AG04449 (cell line): ENCODE measurements at regions not wholly inside any gene's neighbourhood (a gene's known extent, or its start where the extent isn't known, plus 50 kb on each side); places are given as distances from the start of the nearest gene placed in this dataset.
"Not testable (repeated sequence)": the region's sequence is repeated elsewhere in the genome, so short reads cannot be mapped to it uniquely, and the experiment has no call there.

Experiments
- CTCF ChIA-PET: fragments of 350-600 bp; formaldehyde crosslinking; extraction: SDS; loops from one replicate; lab custom pipeline; 2021; ENCODE audit warnings: antibody characterized with exemption; lab: Yijun Ruan, JAX
- POLR2A ChIA-PET: fragments of 400-600, 350-600 bp; formaldehyde crosslinking; extraction: SDS; loops from one replicate; lab custom pipeline; 2020; ENCODE audit warnings: antibody characterized with exemption, inconsistent platforms; lab: Yijun Ruan, JAX
- DNase-seq: peaks from one replicate; pipeline ENCODE4 v3.0.0-alpha.2; 2010; ENCODE audit warnings: low read depth, low spot score
- H3K4me3 ChIP-seq: 2 replicates; pipeline ENCODE4 v1.5.1; 2011; ENCODE audit warnings: low read depth, mild to moderate bottlenecking, control low read depth, low read length
- CTCF ChIP-seq: IDR thresholded peaks from one replicate; pipeline ENCODE4 v1.5.1; 2011; ENCODE audit warnings: mild to moderate bottlenecking, moderate library complexity, low read length, control low read depth, inconsistent platforms; ENCODE audit not compliant: insufficient read depth; ENCODE audit errors: missing control alignments

DNA sequence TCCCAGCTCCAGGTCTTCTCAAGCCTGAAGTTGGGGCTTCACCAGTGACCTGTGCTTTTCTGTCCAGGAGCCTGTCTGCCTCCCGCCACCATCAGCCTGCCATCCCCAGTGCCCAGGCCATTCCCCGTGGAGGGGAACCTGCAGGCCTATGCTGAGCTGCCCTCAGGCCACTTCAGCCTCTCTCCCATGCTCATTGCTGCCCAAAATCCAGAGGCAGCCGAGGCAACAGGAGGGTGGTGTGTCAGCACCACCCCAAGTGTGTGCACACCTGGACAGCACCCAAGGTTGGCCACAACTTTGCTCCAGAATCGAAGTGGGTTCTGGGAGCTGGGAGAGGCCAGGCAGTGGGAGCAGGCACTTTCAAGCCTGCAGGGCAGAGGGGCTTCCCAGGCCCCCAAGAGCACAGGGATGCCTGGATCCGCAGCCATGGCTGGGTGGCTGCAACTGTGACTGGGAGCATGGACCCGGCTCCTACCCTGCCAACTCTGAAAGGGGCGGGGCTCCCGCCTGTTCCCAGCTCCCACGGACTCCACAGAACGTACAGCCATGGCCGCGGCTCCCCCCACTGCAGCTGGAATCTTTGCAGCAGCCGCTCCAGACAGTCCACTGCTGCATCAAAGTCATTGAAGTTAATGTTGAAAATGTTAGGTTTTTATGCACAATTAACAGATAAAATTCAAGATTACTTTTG is 1747.0 kb downstream of the OLFM4 start:
- no peak for DNase-seq
- H3K4me3 ChIP-seq = no peak overlapping the region
- ChIA-PET POLR2A (no interaction called here), CTCF (no interaction called here)
- TF ChIP-seq CTCF = no peak

GRCh38 chr13:54787754-54788153 is 1759.1 kb downstream of the OLFM4 start:
- TF ChIP-seq CTCF = no peak
- CTCF ChIA-PET = no interaction called here
- no peak for DNase-seq
- POLR2A ChIA-PET = no interaction called here
- no peak overlapping the region for H3K4me3 ChIP-seq

DNA sequence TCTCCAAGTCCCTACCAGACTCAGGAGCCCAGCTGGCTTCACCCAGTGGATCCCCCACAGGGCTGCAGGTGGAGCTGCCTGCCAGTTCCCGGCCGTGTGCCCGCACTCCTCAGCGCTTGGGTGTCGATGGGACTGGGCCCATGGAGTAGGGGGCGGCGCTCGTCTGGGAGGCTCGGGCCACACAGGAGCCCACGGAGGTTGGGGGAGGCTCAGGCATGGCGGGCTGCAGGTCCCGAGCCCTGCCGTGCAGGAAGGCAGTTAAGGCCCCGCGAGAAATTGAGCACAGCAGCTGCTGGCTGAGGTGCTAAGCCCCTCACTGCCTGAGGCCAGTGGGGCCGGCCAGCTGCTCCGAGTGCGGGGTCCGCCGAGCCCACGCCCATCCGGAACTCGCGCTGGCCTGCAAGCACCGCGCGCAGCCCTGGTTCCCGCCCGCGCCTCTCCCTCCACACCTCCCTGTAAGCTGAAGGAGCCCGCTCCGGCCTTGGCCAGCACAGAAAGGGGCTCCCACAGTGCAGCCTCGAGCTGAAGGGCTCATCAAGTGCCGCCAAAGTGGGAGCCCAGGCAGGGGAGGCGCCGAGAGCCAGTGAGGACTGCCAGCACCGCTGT is 1771.1 kb downstream of the OLFM4 start:
- ChIA-PET CTCF (no interaction called here), POLR2A (no interaction called here)
- no peak overlapping the region for H3K4me3 ChIP-seq
- TF ChIP-seq CTCF = no peak
- no peak for DNase-seq

DNA sequence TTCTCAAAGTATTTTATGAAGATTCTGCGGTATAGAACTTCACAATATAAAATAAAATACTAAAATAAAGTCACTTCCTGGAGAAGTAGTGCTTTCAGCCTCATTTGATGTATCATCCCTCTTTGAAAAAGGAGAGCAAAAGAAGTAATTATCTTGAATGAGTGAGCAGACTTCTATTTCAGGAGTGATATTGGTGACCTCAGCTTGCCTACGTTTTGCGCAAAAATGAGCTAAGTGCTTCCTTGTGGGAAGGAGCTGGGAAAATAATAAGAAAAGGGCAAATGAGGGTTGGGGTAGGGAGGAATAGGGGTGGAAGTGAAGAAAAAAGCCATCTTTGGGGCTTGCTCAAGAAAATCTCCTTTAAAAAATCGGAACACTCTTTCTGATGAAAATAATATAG is 1773.6 kb downstream of the OLFM4 start:
- POLR2A ChIA-PET = no interaction called here
- TF ChIP-seq CTCF = no peak
- H3K4me3 ChIP-seq = no peak overlapping the region
- DNase-seq = no peak
- CTCF ChIA-PET = no interaction called here

DNA sequence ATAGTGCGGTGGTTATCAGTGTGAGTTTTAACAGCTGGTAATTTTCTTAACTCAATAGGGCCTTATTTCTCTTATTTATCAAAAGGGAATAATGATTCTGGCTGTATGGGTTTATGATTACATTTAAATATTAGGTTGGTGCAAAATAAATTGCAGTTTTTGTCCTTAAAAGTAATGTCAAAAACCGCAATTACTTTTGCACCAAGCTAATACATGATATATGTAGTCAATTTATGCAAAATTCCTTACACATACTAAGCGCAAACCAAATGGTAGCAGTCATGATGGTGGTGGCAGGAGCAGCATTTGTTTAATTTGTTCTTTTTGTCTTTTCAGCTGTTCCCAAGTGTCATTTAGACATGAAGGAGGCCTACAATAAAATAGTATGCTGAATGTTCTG is 1777.1 kb downstream of the OLFM4 start:
- ChIA-PET POLR2A (no interaction called here), CTCF (no interaction called here)
- TF ChIP-seq CTCF = no peak
- no peak for DNase-seq
- no peak overlapping the region for H3K4me3 ChIP-seq

DNA sequence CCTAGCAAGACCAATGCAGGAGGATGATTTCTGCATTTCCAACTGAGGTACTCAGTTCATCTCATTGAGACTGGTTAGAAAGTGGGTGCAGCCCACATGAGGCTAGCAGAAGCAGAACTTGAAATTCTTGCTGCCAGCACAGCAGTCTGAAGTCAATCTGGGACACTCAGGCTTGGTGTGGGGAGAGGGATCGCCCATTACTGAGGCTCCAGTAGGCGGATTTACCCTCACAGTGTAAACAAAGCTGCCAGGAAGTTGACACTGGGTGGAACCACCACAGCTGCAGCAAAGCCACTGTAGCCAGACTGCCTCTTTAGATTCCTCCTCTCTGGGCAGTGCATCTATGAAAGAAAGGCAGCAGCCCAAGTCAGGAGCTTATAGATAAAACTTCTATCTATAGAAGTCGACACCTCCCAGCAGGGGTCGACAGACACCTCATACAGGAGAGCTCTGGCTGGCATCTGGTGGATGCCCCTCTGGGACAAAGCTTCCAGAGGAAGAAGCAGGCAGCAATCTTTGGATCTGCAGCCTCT is 1793.4 kb downstream of the OLFM4 start:
- DNase-seq, POLR2A ChIA-PET, CTCF ChIA-PET, H3K4me3 ChIP-seq: not testable (repeated sequence)

DNA sequence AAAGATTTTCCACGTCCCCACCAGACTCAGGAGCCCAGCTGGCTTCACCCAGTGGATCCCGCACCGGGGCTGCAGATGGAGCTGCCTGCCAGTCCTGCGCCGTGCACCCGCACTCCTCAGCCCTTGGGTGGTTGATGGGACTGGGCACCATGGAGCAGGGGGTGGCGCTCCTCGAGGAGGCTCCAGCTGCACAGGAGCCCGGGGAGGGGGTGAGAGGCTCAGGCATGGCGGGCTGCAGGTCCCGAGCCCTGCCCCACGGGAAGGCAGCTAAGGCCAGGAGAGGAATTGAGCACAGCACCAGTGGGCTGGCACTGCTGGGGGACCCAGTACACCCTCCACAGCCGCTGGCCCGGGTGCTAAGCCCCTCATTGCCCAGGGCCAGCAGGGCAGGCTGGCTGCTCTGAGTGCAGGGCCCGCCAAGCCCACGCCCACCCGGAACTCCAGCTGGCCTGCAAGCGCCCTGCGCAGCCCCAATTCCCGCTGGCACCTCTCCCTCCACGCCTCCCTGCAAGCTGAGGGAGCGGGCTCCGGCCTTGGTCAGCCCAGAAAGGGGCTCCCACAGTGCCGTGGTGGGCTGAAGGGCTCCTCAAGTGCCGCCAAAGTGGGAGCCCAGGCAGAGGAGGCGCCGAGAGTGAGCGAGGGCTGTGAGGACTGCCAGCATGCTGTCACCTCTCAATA is 1800.9 kb downstream of the OLFM4 start:
- DNase-seq, H3K4me3 ChIP-seq, CTCF ChIA-PET, POLR2A ChIA-PET: not testable (repeated sequence)
